Sigmoid colon (tissue), 6 donors: ENCODE measurements at regions not wholly inside any gene's neighbourhood (a gene's known extent, or its start where the extent isn't known, plus 50 kb on each side); places are given as distances from the start of the nearest gene placed in this dataset.

Experiments
- DNase-seq: peaks from one replicate; pipeline ENCODE4 v3.0.0-alpha.2; 2019
- H3K27ac ChIP-seq, 4 donors: fragments of 200-600 bp; sonication (generic); one replicate each; pipeline ENCODE4 v1.5.1; 2016 to 2019; ENCODE audit warnings: mild to moderate bottlenecking in 1 of 4
- H3K27me3 ChIP-seq, 3 donors: fragments of 200-600 bp; sonication (generic); one replicate each; pipeline ENCODE4 v1.5.1; 2019; ENCODE audit warnings: mild to moderate bottlenecking in 1 of 3
- H3K36me3 ChIP-seq, 4 donors: fragments of 200-600 bp; sonication (generic); one replicate each; pipeline ENCODE4 v1.5.1; 2016 to 2019
- H3K4me1 ChIP-seq, 4 donors: fragments of 200-600 bp; sonication (generic); one replicate each; pipeline ENCODE4 v1.5.1; 2017 to 2019
- H3K4me3 ChIP-seq, 4 donors: fragments of 200-600 bp; sonication (generic); one replicate each; pipeline ENCODE4 v1.5.1; 2017 to 2019; ENCODE audit warnings: mild to moderate bottlenecking in 2 of 4, moderate library complexity in 1 of 4
- H3K9me3 ChIP-seq, 4 donors: fragments of 200-600 bp in 3 of 4; sonication (generic) in 3 of 4; one replicate each; pipeline versions ENCODE4 v1.5.1 to v1.6.1; 2013 to 2019
- CTCF ChIP-seq, 4 experiments: fragments of 450-650 bp in 3 of 4; fragments of 200-600 bp in 1 of 4; IDR thresholded peaks; one replicate each; pipeline ENCODE4 v1.5.1; 2016 to 2019; ENCODE audit warnings: antibody characterized with exemption in 4 of 4, mild to moderate bottlenecking in 3 of 4, moderate library complexity in 2 of 4
- EP300 ChIP-seq, 4 donors: sonication (generic); formaldehyde crosslinking; IDR thresholded peaks; one replicate each; pipeline ENCODE4 v1.6.1; 2017; ENCODE audit warnings: antibody characterized with exemption in 4 of 4
- POLR2A ChIP-seq, 2 donors: fragments of 450-650 bp; IDR thresholded peaks; one replicate each; pipeline ENCODE4 v1.6.1; 2016; ENCODE audit warnings: antibody characterized with exemption in 2 of 2, mild to moderate bottlenecking in 2 of 2, moderate library complexity in 2 of 2
- POLR2AphosphoS5 ChIP-seq, 4 donors: sonication (generic); formaldehyde crosslinking; IDR thresholded peaks; one replicate each; pipeline ENCODE4 v1.6.1; 2017; ENCODE audit warnings: antibody characterized with exemption in 4 of 4
- WGBS, 2 donors: extraction: QIAGEN DNeasy Blood & Tissue Kit; methylation state at CpG; one replicate each; pipeline ENCODE4 v1.1.7; 2013; 5-methylcytosine and 5-hydroxymethylcytosine counted together
- intact Hi-C: fragments of 100-400 bp; cut with DNase I; formaldehyde crosslinking; loops from one replicate; pipeline ENCODE4 v1.15.1; 2023
- donor health status: healthy with polysubstance abuse.
- donor health status: healthy.

GRCh38 chr11:127625402-127625801 lies 624.8 kb upstream of the KIRREL3 start:
- no peak for DNase-seq
- Histone ChIP-seq H3K4me3 (no peak overlapping the region), H3K27me3 (no peaks in the 10 kb centered on the region), H3K27ac (no peak overlapping the region), H3K9me3 (no peaks in the 10 kb centered on the region), H3K4me1 (peaks cover 0 to 5% (median 0%) of the 10 kb centered on the region in 4 donors), H3K36me3 (no peaks in the 10 kb centered on the region)
- intact Hi-C loops, result no loop called here
- TF ChIP-seq EP300 (IDR thresholded peaks at IDR 0.05), result no peak
- no peak for TF ChIP-seq POLR2A (IDR thresholded peaks at IDR 0.05)
- no peak for TF ChIP-seq POLR2AphosphoS5 (IDR thresholded peaks at IDR 0.05)
- no peak for TF ChIP-seq CTCF (IDR thresholded peaks at IDR 0.05)
- 21 to 56% methylated on average over 3 of the region's 3 CpGs for WGBS, 2 donors

- TF ChIP-seq POLR2AphosphoS5 (IDR thresholded peaks at IDR 0.05), result no peak
- TF ChIP-seq EP300 (IDR thresholded peaks at IDR 0.05), result no peak
- no peak for TF ChIP-seq POLR2A (IDR thresholded peaks at IDR 0.05)
- TF ChIP-seq CTCF (IDR thresholded peaks at IDR 0.05), result no peak
- intact Hi-C loops, result no loop called here
- 54 to 76% methylated on average over 10 of the region's 10 CpGs for WGBS, 2 donors
- H3K36me3 ChIP-seq, result no peaks in the 10 kb centered on the region
- no peak for DNase-seq
- H3K27ac ChIP-seq, result no peak overlapping the region
- peaks cover 0 to 5% (median 0%) of the 10 kb centered on the region in 4 donors for H3K4me1 ChIP-seq
- H3K9me3 ChIP-seq, result no peaks in the 10 kb centered on the region
- H3K27me3 ChIP-seq, result no peaks in the 10 kb centered on the region
- H3K4me3 ChIP-seq, result no peak overlapping the region
These were observed 623.8 kb upstream of the KIRREL3 start for GRCh38 chr11:127624306-127624856.

- intact Hi-C loops, result no loop called here
- no peak for TF ChIP-seq EP300 (IDR thresholded peaks at IDR 0.05)
- no peak for TF ChIP-seq CTCF (IDR thresholded peaks at IDR 0.05)
- no peak for TF ChIP-seq POLR2A (IDR thresholded peaks at IDR 0.05)
- no peak for TF ChIP-seq POLR2AphosphoS5 (IDR thresholded peaks at IDR 0.05)
- H3K4me3 ChIP-seq, result no peak overlapping the region
These were observed 622.1 kb upstream of the KIRREL3 start for GRCh38 chr11:127622686-127623085.

GRCh38 chr11:127620671-127621070 lies 620.1 kb upstream of the KIRREL3 start:
- intact Hi-C loops, result no loop called here
- 90 to 94% methylated on average over 4 of the region's 4 CpGs for WGBS, 2 donors
- no peaks in the 10 kb centered on the region for H3K36me3 ChIP-seq
- H3K27me3 ChIP-seq, result no peaks in the 10 kb centered on the region
- no peak overlapping the region for H3K27ac ChIP-seq
- no peak overlapping the region for H3K4me3 ChIP-seq
- TF ChIP-seq EP300 (IDR thresholded peaks at IDR 0.05), result no peak
- TF ChIP-seq POLR2AphosphoS5 (IDR thresholded peaks at IDR 0.05), result no peak
- TF ChIP-seq POLR2A (IDR thresholded peaks at IDR 0.05), result no peak
- no peak for DNase-seq
- H3K9me3 ChIP-seq, result no peaks in the 10 kb centered on the region
- H3K4me1 ChIP-seq, result peaks cover 0 to 5% (median 0%) of the 10 kb centered on the region in 4 donors

More at GRCh38 chr11:127622686-127623085, 622.1 kb upstream of the KIRREL3 start:
- no peaks in the 10 kb centered on the region for H3K27me3 ChIP-seq
- H3K4me1 ChIP-seq, result peaks cover 0 to 5% (median 0%) of the 10 kb centered on the region in 4 donors
- no peaks in the 10 kb centered on the region for H3K36me3 ChIP-seq
- H3K27ac ChIP-seq, result no peak overlapping the region
- no peak for DNase-seq
- no peaks in the 10 kb centered on the region for H3K9me3 ChIP-seq

GRCh38 chr11:127619946-127620345 lies 619.4 kb upstream of the KIRREL3 start:
- no peaks in the 10 kb centered on the region for H3K9me3 ChIP-seq
- TF ChIP-seq POLR2A (IDR thresholded peaks at IDR 0.05) (no peak), CTCF (IDR thresholded peaks at IDR 0.05) (no peak), EP300 (IDR thresholded peaks at IDR 0.05) (no peak), POLR2AphosphoS5 (IDR thresholded peaks at IDR 0.05) (no peak)
- H3K4me1 ChIP-seq, result peaks cover 0 to 5% (median 0%) of the 10 kb centered on the region in 4 donors
- no peaks in the 10 kb centered on the region for H3K36me3 ChIP-seq
- DNase-seq, result no peak
- intact Hi-C loops, result no loop called here
- H3K27ac ChIP-seq, result no peak overlapping the region
- no peaks in the 10 kb centered on the region for H3K27me3 ChIP-seq
- WGBS, 2 donors, result 90 to 93% methylated on average over 5 of the region's 5 CpGs
- H3K4me3 ChIP-seq, result no peak overlapping the region
